HG02763 (cell line): ENCODE measurements at regions not wholly inside any gene's neighbourhood (a gene's known extent, or its start where the extent isn't known, plus 50 kb on each side); places are given as distances from the start of the nearest gene placed in this dataset.

Experiments used
- ATAC-seq: cut with Tn5 transposase; IDR thresholded peaks from one replicate; pipeline ENCODE4 v1.9.1; 2021; ENCODE audit warnings: mild to moderate bottlenecking, moderate library complexity; ENCODE audit not compliant: unreplicated experiment

DNA sequence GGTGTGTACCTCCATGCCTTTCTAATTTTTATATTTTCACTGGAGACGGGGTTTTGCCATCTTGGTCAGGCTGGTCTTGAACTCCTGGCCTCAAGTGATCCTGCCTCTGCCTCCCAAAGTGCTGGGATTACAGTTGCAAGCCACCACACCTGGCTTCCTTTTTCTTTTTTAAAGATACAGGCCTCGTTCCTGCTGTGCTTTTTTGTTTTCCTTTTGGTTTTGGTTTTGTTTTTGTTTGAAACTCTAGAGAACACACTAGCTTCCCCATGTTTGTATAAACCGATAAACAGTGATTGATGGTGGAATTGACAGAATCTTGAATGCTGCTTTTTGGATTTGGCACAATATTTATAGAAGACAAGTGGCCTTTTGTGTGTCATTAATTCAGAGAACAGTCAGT, 1603.4 kb downstream of the MAT2B start:
- no peak for ATAC-seq

DNA sequence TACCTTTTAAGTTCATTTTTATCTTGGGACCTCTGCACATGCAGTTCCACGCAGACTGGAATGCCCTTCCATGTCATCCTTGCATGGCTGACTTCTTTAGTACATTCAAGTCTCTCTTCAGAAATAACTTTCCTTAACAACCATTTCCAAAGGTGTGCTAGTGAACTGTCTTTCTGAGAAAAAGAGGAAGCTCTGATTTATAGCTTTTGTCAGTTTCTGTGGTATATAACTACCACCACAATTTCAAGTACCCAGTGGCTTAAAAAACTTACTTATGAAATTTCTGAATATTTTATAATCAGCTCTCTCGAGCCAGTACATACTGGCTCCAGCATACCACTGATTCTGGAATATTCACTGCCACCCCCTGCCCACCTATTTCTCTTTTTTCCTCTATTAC, 1613.8 kb downstream of the MAT2B start:
- ATAC-seq: no peak

DNA sequence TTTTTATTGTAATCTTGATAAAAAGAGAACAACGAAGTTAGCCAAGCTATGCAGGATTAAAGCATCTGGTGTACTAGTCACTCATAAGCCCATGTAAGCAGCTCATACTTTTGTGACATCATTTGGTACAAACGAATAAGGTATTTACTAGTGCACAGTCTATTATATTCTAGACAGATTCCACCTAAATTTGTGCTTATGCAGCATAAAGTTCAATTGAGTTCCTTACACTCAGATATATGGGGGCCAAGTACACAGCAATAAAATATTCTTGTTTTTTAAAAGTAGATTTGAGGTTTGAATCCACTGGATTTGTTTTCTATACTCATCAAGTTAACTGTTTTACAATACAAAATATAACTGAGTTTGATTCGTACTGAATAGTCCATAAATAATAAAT, 1621.2 kb downstream of the MAT2B start:
- ATAC-seq: no peak

DNA sequence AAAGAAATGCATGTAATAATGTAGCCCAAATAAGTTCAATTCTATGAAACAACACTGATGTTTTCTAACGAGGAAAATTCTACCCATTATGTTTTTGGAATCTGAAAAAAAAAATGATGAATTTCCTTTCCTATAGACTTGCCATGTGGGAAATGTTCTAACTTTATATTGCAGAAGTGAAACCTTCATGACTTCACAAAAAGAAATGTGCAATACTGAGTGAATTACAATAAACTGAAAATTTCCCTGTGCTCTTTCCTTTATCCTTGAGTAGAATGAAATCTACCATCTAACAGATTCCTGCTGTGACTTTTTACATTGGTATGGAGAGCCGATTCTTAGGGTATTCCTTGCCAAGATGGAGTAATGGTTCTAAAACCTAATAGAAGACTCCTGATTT, 1622.5 kb downstream of the MAT2B start:
- ATAC-seq: no peak

DNA sequence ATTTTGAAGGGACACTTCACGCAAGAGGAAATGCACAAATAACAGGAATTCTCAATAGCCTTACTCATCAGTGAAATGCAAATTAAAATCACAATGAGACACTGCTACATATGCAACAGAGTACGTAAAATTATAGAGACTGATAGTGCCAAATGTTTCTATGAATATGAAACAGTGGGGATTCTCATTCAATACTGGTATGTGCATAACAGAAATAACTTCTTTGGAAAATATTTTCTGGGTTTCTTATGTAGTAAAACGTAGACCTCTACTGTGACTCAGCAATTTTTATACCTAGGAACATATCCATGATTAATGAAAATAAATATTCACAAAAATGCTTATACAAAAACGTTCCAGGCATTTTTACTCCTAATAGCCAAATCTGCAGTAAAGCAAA, 1625.2 kb downstream of the MAT2B start:
- no peak for ATAC-seq

DNA sequence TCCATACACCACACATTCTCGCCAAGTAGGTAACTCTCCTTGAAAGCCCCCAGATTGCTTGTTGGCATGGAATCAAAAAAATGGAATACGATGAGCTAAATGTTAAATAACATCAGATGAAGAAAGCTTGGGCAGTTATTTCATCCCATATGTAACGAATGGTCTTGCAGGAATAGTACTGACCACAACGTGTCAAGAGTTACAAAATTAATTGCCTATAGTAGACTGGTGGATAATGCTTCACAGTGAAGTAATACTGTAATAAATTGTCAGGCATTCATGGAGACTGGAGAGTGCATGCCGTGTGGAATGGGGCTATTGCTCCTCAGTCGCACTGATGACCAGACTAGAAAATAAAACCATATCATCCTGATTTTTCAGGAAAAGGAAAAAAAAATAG, 1628.7 kb downstream of the MAT2B start:
- ATAC-seq: no peak

DNA sequence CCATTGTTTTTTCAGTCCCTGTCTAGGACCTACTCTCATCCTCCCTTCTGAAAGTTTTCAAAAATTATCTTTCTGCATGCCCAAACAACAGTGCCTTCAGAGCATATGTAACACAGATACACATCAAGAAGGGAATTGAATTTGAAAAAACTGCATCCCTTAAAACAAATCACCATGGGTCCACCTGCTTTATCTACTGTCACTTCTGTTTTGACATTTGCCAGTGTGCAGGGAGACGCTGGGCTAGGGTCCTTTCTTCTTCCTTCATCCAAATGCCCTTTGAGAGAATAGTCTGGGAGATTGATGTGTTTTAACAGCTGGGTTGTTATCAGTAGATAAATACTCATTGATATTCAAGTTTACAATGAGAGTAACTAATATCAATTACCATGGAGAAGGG, 1630.1 kb downstream of the MAT2B start:
- no peak for ATAC-seq

DNA sequence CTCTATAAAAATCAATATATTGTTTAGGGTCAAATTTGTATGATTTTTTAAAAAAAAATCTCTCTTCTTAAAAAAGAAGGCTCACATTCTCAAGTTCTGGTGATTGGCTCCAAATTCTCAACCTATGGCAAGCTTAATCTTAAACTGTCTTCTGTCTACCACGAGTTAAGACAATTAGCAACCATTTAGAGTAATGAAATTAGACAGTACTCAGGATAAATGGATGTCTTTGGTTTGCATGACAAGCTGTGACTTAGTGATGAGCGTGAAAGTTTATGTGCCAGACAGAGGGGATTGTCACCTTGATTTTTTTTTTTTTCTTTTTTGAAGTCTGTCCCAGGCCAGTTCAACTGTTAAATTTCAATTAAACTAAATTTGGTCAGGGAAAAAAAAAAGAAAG, 1632.3 kb downstream of the MAT2B start:
- no peak for ATAC-seq

DNA sequence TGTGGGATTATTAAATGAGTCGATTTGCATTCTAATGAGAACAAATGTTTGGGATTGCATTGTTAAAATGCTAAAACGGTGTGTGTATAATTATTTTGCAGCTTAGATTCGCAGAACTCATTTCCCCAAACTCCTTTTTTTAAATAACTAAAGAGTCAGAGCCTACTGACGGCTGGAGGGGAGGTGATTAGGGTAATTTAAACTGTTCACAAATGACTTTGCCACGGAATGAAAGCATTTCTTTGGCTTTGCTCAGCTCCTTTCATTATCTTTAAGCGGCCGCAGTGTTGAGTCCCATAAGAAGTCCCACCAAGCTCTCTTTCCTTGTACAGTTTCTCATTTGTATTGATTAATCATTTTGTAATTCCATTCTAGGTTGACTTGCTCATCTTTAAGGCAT, 1632.8 kb downstream of the MAT2B start:
- ATAC-seq: no peak

DNA sequence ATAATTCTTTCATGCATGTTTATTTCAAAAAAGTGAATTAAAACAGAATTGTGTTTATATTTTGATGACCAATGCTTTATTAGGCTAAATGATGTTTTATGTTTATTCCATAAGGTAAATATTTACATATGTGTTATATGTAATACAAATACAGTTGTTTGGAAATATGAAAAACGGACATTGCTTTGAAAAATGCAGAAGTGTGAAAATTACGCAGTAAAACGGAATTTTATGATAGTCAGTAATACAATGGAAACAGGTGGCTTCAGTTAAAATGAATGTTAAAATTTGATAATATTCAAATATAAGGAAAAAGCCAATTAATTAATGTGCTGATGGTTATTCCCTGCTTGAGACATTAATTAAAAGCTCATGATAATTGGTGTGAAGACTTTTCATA, 1633.8 kb downstream of the MAT2B start:
- ATAC-seq: no peak

DNA sequence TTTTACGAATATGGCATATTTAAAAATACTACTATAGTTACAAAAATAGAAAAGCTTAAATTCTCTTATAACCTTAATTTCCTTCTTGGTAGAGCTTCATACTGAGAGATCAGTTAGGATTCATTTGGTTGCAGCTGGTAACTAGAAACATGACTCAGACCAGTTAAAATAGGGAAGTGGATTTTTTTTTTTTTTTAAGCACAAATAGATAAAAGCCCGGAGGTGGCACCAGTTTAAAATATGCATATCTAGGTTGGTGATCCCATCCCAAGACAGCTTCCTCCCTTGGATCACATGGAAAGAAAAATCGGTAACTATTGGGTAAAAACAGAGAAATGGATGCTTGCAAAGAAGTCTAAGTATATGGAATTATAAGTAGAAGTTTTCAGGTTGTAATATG, 1634.3 kb downstream of the MAT2B start:
- no peak for ATAC-seq

DNA sequence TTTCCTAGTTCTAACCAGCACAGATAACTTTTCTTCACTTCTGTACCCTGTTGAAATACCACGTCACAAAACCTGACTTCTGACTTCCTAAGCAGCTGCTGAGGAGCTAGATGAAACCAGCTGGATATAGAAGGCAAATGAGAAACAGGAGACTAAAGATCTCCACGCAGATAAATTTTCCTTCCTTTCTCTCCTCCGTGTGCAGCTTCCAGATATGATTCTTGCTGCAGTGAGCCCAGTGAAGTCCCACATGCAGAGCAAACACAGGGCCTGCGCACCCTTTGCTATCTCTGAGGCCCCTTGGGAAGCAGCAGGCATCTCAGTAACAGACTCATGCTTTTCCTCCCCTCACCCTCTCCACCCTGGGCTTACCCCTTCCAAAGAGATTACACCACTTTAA, 1638.3 kb downstream of the MAT2B start:
- no peak for ATAC-seq

DNA sequence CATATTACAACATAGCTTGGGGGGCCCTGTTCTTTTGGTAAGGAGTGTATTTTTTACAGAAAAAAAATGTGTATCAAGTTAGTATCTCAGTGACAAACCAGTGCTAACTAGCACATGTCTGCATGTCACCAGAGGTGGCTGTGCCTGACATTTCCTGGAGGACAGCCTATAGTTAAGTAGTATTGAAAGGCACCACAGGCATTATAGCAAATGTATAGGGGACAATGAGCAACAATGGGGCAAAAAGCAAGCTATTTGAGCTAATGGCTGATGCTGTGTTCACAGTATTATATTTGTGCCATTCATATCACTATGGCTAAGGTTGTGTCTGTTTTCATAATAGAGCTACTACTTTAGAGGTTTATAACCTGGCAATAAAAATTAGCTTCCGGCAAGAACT, 1644.0 kb downstream of the MAT2B start:
- ATAC-seq: no peak

DNA sequence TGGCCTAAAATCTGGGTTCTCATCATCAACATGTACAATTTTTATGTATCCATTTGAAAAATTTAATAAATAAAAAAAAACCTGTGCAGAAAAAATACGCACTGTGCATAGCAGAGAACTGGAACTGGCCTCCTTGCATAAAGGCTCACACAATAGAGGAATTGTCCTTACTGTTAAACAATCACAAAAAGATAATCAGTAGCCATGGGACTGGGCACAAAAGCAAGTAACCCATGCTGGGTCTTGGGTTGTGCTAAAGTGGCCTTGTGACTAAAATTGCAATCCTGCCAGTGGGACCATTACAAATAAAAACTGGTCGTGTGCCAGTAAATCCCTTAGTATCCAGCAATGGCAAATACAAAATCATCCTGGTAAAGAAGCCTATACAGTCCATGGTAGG, 1646.6 kb downstream of the MAT2B start:
- no peak for ATAC-seq

DNA sequence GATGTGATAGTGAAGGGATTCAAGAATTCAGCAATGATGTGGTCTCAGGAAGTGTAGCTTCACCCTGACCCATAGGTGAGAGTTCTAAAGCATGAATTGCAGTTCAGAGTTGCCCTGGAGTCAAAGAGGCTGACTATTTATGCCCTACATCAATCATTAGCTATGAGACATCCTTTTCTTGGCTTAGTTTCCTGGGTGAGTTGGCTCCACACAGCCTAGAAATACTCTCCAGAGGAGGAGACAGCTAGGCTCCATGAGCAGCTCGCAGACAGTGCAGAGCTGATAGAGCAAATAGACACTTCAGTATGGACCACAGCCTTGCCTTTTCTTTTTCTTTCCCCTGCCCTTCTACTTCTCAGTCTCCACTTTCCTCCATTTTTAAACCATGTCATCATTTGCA, 1651.8 kb downstream of the MAT2B start:
- ATAC-seq: no peak

DNA sequence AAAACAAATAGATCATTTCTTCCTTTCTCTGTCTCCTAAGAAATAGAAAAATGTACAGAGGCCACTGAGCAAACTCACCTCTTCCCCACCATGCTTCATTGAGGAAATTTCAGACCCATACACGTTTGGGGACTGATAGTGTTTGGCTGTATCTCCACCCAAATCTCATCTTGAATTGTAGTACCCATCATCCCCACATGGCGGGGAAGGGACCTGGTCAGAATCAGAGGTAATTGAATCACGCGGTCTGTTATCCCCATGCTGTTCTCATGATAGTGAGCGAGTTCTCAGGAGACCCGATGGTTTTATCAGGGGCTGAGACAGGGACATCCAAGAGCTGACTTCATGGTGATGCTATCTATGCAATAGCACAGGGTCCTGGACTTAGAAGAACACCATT, 1655.8 kb downstream of the MAT2B start:
- ATAC-seq: no peak

DNA sequence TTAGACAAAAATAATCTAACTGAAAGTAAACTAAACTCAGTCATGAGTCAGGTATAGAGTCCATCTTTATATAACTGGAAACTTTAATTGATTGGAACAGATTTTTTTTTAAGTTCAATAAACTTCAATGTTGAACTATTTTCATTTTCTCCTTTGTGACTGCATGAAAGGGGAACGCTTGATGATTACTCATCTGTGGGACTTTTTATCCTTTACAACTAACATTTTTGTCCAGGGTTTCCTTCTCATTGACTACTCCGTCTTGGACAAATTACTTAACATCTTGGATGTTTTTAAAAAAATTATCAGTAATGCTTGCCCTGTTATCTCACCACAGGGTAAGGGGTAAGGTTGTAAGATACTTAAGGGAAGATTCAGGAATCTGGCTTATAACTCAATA, 1658.4 kb downstream of the MAT2B start:
- ATAC-seq: no peak

DNA sequence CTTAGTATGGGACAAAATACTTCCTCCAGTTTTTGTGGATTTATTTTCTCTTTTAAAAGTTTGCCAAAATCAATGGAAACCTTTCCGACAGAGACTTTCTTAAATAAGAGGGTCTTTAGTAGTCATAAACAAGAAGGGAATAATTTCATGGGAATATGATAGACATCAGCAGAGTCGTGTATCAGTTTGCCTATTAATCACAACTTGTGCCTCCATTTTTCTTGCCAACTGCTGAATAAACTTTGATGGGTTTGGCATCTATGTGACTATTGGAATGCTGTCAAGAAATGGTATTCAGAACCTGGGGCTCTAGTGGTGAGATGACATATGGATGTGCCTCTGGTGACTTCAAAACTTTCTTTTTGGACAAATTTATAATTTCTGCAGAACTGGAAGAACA, 1668.2 kb downstream of the MAT2B start:
- no peak for ATAC-seq

DNA sequence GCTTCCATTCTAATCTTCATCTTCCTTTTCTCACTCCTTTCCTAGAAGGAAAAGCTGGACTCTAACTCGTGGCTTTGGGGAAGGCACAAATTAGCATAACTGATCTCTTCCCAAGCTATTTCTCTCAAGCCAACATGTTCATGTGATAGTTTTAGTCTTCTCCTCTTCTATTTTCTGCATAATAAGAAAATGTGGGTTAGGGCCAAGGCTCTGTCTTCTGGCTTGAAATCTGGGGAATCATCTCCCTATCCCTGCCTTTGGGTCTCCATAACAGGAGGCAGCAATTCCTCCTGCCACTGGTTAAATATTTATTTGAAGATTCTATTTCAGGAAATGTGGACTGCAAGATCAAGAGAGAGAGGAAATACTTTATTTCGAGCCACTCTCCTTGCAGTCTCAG, 1669.6 kb downstream of the MAT2B start:
- ATAC-seq: no peak

DNA sequence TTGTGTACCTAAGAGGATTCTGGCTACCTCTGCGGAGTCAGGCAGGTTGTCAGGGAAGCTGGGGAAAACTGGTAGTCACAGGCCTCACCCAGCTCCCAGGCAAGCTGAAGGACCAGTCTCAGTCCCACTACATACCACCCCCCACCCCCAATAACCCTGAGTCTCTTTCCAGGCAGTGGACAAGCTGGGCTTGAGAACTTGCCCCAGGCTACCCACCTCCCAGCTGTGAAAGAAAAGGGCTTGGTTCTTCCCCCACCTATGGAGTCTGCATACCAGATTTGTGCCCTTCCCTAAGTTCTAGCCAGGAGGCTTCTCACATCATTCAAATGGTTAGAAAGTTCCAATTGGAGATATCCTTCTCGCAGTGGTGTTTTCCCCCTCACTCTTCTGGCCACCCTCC, 1678.8 kb downstream of the MAT2B start:
- no peak for ATAC-seq

DNA sequence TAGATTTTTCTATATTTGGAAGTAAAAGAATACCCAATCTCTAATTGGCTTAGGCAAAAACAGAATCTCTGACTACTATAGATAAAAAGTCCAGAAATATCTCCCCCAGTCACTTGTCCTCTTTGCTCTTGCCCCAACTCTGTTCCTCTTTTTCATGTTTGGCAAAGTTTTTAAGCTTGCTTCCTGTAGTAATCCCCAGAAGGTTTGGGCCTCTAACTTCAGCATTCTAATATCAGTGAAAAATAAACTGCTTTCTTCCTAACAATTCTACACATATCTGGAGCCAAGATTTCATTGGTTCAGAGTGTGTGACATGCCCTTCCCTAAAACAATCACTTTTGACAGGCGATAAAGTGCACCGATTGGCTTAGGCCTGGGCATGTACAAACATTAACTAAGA, 1680.3 kb downstream of the MAT2B start:
- no peak for ATAC-seq

DNA sequence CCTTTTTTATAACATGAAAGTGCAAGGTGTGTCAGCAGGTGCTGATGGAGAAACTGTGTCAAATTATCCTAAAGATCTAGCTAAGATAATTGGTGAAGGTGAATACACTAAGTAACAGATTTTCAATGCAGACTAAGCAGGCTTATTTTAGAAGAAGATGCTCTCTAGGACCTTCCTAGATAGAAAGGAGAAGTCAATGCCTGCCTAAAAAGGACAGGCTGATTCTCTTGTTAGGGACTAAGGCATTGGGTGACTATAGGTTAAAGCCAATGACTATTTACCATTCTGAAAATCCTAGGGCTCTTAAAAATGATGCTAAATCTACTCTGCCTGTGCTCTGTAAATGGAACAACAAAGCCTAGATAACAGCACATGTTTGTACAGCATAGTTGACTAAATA, 1682.4 kb downstream of the MAT2B start:
- no peak for ATAC-seq

DNA sequence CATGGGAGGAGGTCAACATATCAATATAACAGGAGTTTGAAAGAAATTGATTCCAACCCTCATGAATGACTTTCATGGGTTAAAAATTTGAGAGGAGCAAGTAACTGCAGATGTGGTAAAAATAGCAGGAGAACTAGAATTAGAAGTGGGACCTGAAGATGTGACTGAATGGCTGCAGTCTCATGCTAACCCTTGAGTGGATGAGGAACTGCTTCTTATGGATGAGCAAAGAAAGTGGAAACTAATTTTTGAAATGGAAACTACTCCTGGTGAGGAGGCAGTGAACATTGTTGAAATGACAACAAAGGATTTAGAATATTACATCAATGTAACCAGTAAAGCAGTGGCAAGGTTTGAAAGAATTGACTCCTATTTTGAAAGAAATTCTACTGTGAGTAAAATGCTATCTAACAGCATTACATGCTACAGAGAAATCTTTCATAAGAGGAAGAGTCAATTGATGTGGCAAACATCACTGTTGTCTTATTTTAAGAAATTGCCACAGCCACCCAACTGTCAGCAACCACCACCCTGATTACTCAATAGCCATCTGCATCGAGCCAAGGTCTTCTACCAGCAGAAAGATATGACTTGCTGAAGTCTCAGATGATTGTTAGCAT, 1683.2 kb downstream of the MAT2B start:
- ATAC-seq: no peak

DNA sequence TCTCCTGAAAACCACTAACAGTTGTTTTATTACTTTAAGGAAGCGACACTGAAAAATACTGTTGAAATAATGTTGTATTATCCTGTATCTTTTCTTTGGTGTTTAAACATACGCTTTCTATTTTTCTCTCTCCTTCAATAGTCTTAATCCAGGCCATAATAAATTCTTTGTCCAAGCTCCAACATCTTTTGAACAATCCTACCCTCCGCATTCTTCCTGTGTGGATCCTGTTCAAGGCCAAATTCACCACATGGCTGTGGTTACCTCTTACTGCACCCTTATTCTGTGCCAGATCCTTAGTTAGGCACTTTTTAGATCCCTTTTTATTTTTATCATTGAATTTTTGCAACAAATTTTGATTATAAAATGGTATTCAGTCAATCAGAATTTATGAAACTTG, 1691.5 kb downstream of the MAT2B start:
- ATAC-seq: no peak
